ENCODE measurements at regions not wholly inside any gene's neighbourhood (a gene's known extent, or its start where the extent isn't known, plus 50 kb on each side); places are given as distances from the start of the nearest gene placed in this dataset.

DNA sequence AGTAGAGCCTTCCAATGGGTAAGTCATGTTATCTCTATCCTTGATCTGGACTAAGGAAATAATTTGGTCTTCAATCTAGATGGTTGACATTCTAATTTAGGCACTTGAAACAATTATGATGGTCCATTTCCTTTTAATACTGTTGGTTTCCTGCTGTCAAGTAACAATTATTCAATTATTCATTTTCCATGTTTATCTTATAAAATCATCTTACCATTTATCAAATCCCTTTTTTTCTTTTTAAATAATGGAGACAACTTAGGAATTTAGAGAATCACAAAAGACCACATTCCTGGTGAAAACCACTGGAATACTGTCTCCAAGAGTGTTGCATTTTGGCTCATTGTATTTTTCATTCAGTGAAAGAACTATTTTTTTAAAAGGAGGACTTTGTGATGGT lies 148.7 kb upstream of the CTSO start:
- no peak for DNase-seq (ENCODE audit: low read depth)

DNA sequence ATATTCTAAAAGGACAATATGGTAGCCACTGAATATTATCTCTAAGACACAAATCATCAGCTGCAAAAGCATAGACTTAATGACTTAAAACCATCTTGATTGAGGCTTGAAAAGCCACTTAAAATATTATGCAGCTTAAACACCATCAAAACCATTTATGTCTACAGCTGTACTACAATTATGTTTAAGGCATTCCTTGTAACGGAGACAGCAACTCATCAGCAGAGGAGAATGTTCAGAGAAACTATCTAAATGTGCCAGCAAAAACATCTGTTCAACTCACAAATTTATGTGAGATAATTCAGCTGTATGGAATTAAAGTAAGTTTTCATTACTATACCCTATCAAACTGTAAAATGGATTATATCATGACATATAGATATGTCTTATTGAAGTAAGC lies 147.9 kb upstream of the CTSO start:
- DNase-seq (ENCODE audit: low read depth), result no peak

DNA sequence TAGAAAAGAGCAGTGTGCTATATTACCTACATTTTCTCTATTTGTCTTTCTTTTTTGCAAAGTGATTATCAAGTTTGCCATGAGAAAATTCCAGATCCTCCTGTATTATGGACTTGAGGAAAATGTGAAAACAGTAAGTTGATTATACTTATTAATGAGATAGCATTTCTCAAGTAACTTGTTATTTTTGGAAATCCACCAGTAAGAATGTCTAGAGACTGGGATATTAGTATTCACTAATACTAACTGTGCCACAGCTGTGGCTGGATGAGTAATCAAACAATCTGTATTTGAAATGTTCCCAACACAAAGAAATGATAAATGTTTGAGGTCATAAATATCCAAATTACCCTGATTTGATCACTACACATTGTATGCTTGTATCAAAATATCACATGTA lies 147.0 kb upstream of the CTSO start:
- no peak for DNase-seq (ENCODE audit: low read depth)

DNA sequence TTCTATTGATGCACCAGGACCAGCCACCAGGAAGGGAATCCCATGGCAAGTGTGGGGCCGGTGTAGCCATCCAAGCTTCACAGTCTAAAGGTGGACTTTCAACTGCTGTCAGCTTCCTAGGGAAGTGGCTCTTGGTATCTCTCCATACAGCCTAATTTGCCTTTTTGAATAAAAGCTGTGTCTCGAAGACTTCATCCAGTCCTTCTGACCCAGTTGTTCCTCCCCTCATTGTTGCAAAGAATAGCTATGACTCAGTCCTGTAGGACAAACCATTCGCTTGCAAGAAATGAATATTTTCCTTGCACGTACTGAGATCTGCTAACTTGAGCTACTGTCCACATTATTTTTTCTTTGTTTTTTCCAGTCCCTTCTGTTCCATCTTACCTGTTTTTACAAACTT lies 145.1 kb upstream of the CTSO start:
- DNase-seq (ENCODE audit: low read depth), result no peak

DNA sequence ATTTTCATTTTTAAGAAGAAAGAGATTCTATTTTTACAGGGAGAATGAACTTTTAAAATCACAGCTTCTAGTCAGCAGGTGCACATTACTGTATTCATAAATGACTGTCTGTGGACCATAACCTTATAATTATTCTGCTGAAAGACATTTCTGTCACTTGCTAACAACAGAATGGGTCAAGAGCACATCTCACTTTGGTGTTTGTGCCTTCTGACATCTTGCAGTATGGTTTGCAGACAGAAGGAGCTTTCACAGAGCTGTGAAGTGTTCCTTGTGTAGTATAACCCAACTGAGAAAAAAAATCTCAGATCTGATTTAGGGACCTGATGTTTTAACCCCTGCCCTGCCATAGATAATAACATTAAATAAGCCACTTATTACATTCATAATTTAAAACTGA lies 131.4 kb upstream of the CTSO start:
- no peak for DNase-seq (ENCODE audit: low read depth)

DNA sequence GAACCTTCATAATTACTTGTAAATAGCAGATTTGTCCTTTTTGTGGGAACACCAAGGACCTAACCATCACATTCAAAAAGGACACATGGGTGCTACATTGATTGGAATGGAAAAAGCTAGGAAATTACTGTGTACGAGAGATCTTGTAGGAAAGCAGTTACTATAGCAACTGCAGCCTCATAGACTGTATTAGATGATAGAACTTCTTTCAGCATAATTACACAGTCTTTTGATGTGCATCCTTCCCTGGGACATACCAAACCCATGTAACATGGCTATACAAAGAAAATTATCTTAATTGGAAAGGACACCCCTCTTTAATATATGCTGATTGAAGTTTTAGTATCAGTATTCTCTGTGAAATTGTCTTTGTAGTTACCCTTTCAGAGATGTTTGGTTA lies 130.7 kb upstream of the CTSO start:
- no peak for DNase-seq (ENCODE audit: low read depth)

DNA sequence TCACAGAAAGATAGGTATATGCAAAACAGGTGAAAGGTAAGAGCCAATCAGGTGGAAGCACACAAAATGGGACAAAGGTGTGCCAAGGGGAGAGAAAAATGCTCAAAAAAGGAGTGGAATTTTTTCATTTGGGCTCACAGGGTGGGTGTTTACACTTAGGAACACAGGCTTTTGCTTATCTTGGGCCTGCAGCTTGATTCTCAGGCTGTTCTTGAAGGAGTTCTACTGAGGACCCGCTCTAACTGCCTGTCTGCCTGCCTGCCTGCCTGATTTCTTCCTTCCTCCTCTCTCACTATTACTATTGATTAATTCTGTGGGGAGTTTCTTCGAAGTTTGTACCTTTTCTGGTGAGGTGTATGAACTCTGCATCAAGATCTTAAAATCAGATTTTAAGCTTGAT lies 120.3 kb upstream of the CTSO start:
- no peak for DNase-seq (ENCODE audit: low read depth)

DNA sequence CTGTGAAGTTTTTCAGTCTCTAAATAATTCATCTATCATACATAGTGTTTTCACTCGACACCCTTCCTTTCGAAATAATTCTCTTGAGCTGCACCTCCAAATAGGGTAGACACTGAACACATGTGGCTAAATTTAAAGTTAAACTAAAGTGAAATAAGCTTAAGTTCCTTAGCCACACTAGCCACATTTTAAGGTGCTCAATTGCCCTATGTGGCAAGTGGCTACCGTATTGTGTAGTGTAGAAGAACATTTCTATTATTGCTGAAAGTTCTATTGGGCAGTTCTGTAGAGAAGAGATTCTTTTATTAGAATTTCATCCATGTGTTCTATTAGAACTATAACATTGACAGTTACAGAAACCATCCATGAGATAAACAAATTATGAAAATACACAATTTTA lies 107.0 kb upstream of the CTSO start:
- DNase-seq (ENCODE audit: low read depth), result no peak

DNA sequence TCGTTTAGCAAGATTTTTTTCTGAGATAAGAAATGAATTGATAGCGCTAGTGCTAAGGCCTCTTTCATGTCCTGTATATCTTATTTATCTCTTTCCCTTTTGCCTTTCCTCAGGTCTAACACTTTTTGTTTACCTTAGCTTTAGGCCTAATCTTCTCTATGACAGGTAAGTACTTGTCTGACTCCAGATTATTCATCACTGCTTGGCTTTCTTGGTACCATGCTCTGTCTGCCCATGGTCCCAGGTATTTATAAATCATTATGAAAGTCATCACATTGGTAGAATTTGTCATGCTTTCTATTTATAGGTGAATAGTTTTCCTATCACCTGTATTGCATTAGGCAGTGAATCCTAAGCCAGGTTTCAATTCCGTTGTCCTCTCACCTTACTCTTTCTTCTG lies 99.5 kb upstream of the CTSO start:
- DNase-seq (ENCODE audit: low read depth), result no peak

DNA sequence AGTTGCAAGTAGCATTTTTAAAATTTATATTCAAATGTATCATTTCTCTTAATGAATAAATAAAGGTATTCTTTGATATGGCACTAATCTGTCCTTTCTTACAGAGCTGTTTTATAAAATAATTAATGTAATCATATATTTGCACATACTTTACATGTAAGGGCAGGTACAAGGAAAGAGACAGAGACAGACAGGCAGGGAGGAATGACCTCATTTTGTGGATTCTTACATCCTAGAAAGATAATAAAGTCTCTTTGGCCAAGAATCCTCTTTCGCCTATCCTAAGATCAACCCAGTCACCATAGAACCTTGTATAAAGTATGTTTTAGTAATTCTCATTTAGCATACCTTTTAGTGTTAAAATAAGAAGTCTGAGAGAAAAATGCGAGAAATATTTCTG lies 98.5 kb upstream of the CTSO start:
- no peak for DNase-seq (ENCODE audit: low read depth)

DNA sequence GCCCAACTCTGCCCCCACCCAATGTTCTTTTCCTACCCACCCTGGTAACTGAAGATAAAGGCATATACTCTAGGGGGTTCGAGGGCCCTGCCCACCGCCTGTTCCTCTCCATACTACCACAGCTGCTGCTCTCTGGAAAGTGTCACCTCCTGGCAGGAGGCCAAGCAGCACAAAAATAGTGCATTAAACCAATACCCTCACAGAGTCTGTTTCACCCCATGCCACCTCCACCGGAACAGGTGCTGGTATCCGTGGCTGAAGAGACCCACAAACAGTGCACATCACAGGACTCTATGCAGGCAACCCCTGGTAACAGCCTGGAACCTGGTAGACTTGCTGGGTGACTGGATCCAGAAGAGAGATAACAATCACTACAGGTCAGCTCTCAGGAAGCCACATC lies 85.1 kb upstream of the CTSO start:
- DNase-seq (ENCODE audit: low read depth), result no peak

DNA sequence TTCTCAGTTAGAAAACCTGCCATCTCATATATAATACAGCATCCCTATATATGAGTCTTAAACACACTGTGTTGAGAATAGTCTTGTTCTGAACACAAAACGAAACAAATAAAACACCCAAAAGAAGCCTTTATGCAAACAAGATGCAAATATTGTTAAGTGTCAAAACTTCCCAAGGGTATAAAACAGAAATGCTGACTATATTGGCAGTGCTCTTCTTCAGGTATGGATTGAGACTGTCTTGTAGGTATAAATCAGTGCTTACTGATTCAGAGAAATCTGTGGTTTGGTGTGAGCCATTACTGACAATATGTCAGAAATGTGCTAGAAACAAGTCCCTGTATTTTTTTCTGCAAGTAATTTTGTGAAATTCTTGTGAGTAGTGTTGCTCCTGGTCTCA lies 82.8 kb upstream of the CTSO start:
- no peak for DNase-seq (ENCODE audit: low read depth)

DNA sequence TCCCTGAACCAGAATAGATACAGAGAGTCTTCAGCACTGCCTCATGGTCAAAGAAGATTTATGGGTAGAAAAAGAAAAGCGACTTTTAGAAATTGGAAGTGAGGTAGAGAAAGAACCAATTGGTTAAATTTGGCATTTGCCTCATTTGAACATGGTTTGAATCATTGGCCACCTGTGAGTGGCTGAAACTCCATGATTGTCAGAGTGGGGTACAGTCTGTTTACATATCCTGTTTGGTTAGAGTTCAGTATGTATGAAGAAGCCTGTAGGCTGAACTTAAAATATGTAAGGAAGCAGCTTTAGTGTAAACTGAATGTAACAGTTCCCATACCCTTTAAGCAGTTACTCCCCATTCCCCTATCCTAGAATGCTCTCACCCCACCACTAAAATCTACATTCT lies 76.0 kb upstream of the CTSO start:
- DNase-seq (ENCODE audit: low read depth), result no peak

DNA sequence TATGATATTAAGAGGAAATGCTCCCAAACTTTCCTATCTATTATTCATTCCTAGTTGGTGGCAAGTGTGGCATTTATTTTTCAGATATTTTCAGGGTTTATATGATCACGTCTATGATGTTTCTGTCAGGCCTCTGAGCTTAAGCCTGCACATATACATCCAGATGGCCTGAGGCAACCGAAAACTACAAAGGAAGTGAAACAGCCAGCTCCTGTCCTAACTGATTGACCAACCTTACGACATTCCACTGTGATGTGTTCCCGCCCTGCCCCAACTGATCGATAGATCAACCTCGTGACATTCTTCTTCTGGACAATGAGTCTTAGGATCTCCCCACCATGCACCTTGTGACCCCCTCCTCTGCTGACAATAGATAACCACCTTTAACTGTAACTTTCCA lies 67.6 kb upstream of the CTSO start:
- DNase-seq (ENCODE audit: low read depth), result no peak

DNA sequence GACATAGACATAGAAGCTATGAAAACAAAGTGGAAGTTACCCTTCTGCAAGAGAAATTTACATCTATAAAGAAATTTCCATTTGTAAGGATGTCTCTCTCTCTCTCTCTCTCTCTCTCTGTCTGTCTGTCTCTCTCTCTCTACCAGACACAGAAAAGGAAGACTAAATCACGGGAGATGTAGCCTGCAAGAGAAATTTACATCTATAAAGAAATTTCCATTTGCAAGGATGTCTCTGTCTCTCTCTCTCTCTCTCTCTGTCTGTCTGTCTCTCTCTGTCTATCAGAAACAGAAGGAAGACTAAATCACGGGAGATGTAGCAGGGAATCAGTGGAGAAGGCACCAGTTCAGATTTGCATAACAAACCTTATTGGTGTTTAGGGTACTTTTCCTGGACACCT lies 65.6 kb upstream of the CTSO start:
- DNase-seq (ENCODE audit: low read depth), result no peak

DNA sequence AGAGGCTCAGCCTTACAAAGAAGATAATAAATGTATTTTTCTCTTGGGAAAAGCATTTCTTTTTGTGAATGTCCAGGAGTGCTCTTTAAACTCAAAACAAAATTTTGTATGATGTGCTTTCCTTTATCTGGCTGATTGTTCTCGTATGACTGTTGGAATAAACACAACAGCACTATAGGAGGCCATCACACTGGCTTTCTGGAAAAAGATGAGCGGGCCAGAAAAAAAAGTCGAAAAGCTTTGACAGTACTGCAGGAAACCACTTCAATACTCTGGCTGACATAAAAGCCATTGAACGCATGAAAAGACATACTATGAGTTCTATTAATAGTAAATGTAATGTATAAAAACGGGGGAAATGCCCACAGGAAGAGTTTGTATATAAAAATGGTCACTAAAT lies 64.7 kb upstream of the CTSO start:
- DNase-seq (ENCODE audit: low read depth), result no peak

DNA sequence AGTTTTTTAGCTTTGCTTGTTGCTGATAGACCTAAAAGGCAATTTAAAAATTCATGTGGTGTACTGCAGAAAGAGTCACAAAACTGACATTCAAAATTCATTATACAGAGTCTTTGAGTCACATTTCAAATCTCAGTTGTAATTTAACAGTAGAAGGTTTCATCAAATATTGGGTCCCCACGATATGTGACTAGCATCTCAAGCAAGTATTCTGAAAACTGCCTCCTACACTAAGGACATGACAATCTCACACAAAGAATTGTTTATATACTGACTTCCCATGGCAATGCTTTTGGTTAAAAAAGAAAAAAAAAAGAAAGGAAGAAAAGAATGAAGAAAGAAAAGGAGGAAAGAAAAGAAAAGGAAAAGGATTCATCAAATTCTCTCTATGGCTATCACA lies 62.1 kb upstream of the CTSO start:
- DNase-seq (ENCODE audit: low read depth), result no peak

DNA sequence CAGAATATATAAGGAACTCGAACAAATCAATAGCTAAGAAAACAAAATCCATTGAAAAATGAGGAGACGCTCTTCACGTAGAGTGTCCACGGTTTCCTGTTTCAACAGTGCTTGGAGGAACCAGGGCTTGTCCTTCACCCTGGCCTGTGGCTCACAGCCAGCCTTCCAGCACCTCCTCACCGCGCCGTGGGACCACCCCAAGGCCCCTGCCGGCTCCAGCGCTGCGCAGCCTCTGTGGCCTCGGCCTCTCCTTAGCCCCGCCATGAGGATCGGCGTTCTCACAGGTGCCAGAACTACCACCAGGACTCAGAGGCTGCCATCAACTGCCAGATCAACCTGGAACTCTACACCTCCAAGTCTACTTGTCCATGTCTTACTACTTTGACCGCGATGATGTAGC lies 52.5 kb upstream of the CTSO start:
- DNase-seq (ENCODE audit: low read depth), result no peak

Measured in amniotic epithelial cell (primary cell).